ENCODE measurements at regions not wholly inside any gene's neighbourhood (a gene's known extent, or its start where the extent isn't known, plus 50 kb on each side); places are given as distances from the start of the nearest gene placed in this dataset.
"Not testable (repeated sequence)": the region's sequence is repeated elsewhere in the genome, so short reads cannot be mapped to it uniquely, and the experiment has no call there.

DNA sequence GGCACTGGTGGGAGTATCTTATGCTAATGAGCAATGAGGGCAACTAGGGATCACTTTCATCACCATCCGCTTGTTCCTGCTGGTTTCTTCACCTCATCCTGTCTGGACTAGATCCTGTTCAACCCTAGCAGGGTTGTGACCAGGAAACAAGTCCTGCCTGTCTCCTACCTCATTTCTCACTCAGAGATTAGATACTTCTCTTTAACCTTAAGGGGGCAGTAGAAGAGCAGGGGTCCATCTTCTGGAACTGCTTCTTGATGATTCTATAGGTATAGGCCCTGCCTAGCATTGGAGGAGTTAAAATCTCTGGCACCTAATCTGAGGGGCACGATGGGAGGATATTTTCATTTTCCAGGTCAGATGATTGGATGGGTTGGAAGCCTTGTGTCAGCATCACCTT lies 415.5 kb downstream of the TGIF2LX start:
- H2AFZ ChIP-seq (ENCODE audit: control insufficient read depth, low read length); H3K4me3 ChIP-seq (ENCODE audit: control insufficient read depth in 2 of 3, extremely low read depth in 1 of 3, insufficient read depth in 2 of 3, low read depth in 1 of 3, low read length in 3 of 3); H3K4me2 ChIP-seq (ENCODE audit: control insufficient read depth, extremely low read depth, insufficient read depth, low read depth, low read length); H3K36me3 ChIP-seq (ENCODE audit: control insufficient read depth in 2 of 2, extremely low read depth in 1 of 2, insufficient read depth in 2 of 2, low read length in 2 of 2); H3K27ac ChIP-seq (ENCODE audit: control insufficient read depth, insufficient read depth, low read length); H3K79me2 ChIP-seq (ENCODE audit: control insufficient read depth, insufficient read depth, low read length); H3K9me3 ChIP-seq (ENCODE audit: control insufficient read depth, low read depth, low read length); H3K9me1 ChIP-seq (ENCODE audit: control insufficient read depth, extremely low read depth, insufficient read depth, low read length); dilution Hi-C loops (cut with MboI; ENCODE audit: extremely low pct_ligation_motif_present, low sequenced_read_pairs); H3K9ac ChIP-seq (ENCODE audit: control insufficient read depth, extremely low read depth, insufficient read depth, low read length); H3K27me3 ChIP-seq (ENCODE audit: control insufficient read depth, extremely low read depth, insufficient read depth, low read length); H4K20me1 ChIP-seq (ENCODE audit: control insufficient read depth, extremely low read depth, insufficient read depth, low read length); H3K4me1 ChIP-seq (ENCODE audit: control insufficient read depth, extremely low read depth, insufficient read depth, low read length); FAIRE-seq; DNase-seq (ENCODE audit: low read depth, low spot score): not testable (repeated sequence)

GRCh38 chrX:90369632-90370031 lies 447.9 kb downstream of the TGIF2LX start:
- H3K4me1 ChIP-seq (ENCODE audit: control insufficient read depth, extremely low read depth, insufficient read depth, low read length); FAIRE-seq; DNase-seq (ENCODE audit: low read depth, low spot score); H3K9me1 ChIP-seq (ENCODE audit: control insufficient read depth, extremely low read depth, insufficient read depth, low read length); H3K27me3 ChIP-seq (ENCODE audit: control insufficient read depth, extremely low read depth, insufficient read depth, low read length); H3K27ac ChIP-seq (ENCODE audit: control insufficient read depth, insufficient read depth, low read length); H3K79me2 ChIP-seq (ENCODE audit: control insufficient read depth, insufficient read depth, low read length); dilution Hi-C loops (cut with MboI; ENCODE audit: extremely low pct_ligation_motif_present, low sequenced_read_pairs); H4K20me1 ChIP-seq (ENCODE audit: control insufficient read depth, extremely low read depth, insufficient read depth, low read length); H3K9me3 ChIP-seq (ENCODE audit: control insufficient read depth, low read depth, low read length); H3K4me2 ChIP-seq (ENCODE audit: control insufficient read depth, extremely low read depth, insufficient read depth, low read depth, low read length); H2AFZ ChIP-seq (ENCODE audit: control insufficient read depth, low read length); H3K36me3 ChIP-seq (ENCODE audit: control insufficient read depth in 2 of 2, extremely low read depth in 1 of 2, insufficient read depth in 2 of 2, low read length in 2 of 2); H3K9ac ChIP-seq (ENCODE audit: control insufficient read depth, extremely low read depth, insufficient read depth, low read length); H3K4me3 ChIP-seq (ENCODE audit: control insufficient read depth in 2 of 3, extremely low read depth in 1 of 3, insufficient read depth in 2 of 3, low read depth in 1 of 3, low read length in 3 of 3): not testable (repeated sequence)

DNA sequence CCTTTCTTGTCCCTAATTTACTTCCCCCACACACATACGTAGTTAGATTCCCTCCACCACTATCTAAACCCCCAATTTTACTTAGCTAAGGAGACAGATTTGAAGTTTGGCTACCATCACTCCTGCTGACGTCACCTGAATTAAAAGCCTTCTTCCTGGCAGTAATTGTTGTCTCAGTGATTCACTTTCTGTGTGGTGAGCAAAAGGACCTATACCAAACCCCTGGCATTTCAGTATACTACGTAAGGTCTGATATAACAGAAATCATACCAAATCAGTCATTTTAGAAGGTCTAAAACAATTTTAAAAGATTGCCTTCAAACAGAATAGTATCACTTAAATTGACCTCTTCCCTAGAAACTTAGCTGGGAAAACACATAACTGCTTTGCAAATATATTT lies 476.3 kb downstream of the TGIF2LX start:
- H3K4me1 ChIP-seq (ENCODE audit: control insufficient read depth, extremely low read depth, insufficient read depth, low read length); FAIRE-seq; H3K9me3 ChIP-seq (ENCODE audit: control insufficient read depth, low read depth, low read length); H2AFZ ChIP-seq (ENCODE audit: control insufficient read depth, low read length); H3K9me1 ChIP-seq (ENCODE audit: control insufficient read depth, extremely low read depth, insufficient read depth, low read length); H3K27me3 ChIP-seq (ENCODE audit: control insufficient read depth, extremely low read depth, insufficient read depth, low read length); DNase-seq (ENCODE audit: low read depth, low spot score); H3K36me3 ChIP-seq (ENCODE audit: control insufficient read depth in 2 of 2, extremely low read depth in 1 of 2, insufficient read depth in 2 of 2, low read length in 2 of 2); H3K79me2 ChIP-seq (ENCODE audit: control insufficient read depth, insufficient read depth, low read length); H3K4me3 ChIP-seq (ENCODE audit: control insufficient read depth in 2 of 3, extremely low read depth in 1 of 3, insufficient read depth in 2 of 3, low read depth in 1 of 3, low read length in 3 of 3); H4K20me1 ChIP-seq (ENCODE audit: control insufficient read depth, extremely low read depth, insufficient read depth, low read length); dilution Hi-C loops (cut with MboI; ENCODE audit: extremely low pct_ligation_motif_present, low sequenced_read_pairs); H3K27ac ChIP-seq (ENCODE audit: control insufficient read depth, insufficient read depth, low read length); H3K9ac ChIP-seq (ENCODE audit: control insufficient read depth, extremely low read depth, insufficient read depth, low read length); H3K4me2 ChIP-seq (ENCODE audit: control insufficient read depth, extremely low read depth, insufficient read depth, low read depth, low read length): not testable (repeated sequence)

DNA sequence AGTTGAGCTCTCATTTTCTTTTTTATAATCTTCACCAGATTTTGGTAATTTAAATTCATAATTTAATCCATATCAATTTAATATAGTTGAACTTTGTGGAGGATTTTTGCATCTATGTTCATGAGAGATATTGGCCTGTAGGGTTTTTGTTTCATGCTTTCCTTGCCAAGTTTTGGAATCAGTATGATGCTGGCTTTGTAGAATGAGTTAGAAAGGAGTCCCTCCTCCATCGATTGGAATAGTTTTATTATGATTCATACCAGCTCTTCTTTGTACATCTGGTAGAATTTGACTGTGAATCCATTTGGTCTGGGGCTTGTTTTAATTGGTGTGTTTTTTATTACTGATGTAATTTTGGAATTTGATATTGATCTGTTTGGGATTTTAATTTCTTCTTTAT lies 480.5 kb downstream of the TGIF2LX start:
- H2AFZ ChIP-seq (ENCODE audit: control insufficient read depth, low read length); H3K4me2 ChIP-seq (ENCODE audit: control insufficient read depth, extremely low read depth, insufficient read depth, low read depth, low read length); H3K9ac ChIP-seq (ENCODE audit: control insufficient read depth, extremely low read depth, insufficient read depth, low read length); dilution Hi-C loops (cut with MboI; ENCODE audit: extremely low pct_ligation_motif_present, low sequenced_read_pairs); H3K9me1 ChIP-seq (ENCODE audit: control insufficient read depth, extremely low read depth, insufficient read depth, low read length); H3K9me3 ChIP-seq (ENCODE audit: control insufficient read depth, low read depth, low read length); H3K27me3 ChIP-seq (ENCODE audit: control insufficient read depth, extremely low read depth, insufficient read depth, low read length); H3K36me3 ChIP-seq (ENCODE audit: control insufficient read depth in 2 of 2, extremely low read depth in 1 of 2, insufficient read depth in 2 of 2, low read length in 2 of 2); H4K20me1 ChIP-seq (ENCODE audit: control insufficient read depth, extremely low read depth, insufficient read depth, low read length); H3K4me1 ChIP-seq (ENCODE audit: control insufficient read depth, extremely low read depth, insufficient read depth, low read length); H3K27ac ChIP-seq (ENCODE audit: control insufficient read depth, insufficient read depth, low read length); H3K79me2 ChIP-seq (ENCODE audit: control insufficient read depth, insufficient read depth, low read length); DNase-seq (ENCODE audit: low read depth, low spot score); H3K4me3 ChIP-seq (ENCODE audit: control insufficient read depth in 2 of 3, extremely low read depth in 1 of 3, insufficient read depth in 2 of 3, low read depth in 1 of 3, low read length in 3 of 3): not testable (repeated sequence)
- peak; percentile 44 for FAIRE-seq

DNA sequence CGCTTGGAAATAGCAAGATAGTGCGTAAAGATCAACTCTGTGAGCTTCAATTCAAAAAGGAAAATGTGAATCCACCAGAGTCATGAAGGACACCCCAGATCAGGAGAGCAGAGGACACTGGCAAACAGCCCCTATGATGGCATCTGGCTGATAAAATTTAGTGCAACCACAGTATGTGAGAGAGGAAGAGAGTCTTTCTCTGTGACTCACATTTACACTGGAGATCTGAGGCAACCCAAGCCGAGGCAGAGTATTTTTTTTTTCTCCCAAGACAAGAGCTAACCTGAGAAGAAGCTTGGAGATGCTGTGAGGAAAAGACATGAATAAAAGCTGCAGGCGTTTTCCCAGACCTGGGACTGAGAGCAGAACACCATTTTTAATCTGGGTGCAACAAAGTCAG lies 482.2 kb downstream of the TGIF2LX start:
- FAIRE-seq; H3K4me3 ChIP-seq (ENCODE audit: control insufficient read depth in 2 of 3, extremely low read depth in 1 of 3, insufficient read depth in 2 of 3, low read depth in 1 of 3, low read length in 3 of 3); H2AFZ ChIP-seq (ENCODE audit: control insufficient read depth, low read length); H3K4me1 ChIP-seq (ENCODE audit: control insufficient read depth, extremely low read depth, insufficient read depth, low read length); H3K79me2 ChIP-seq (ENCODE audit: control insufficient read depth, insufficient read depth, low read length); H3K9me1 ChIP-seq (ENCODE audit: control insufficient read depth, extremely low read depth, insufficient read depth, low read length); H4K20me1 ChIP-seq (ENCODE audit: control insufficient read depth, extremely low read depth, insufficient read depth, low read length); H3K4me2 ChIP-seq (ENCODE audit: control insufficient read depth, extremely low read depth, insufficient read depth, low read depth, low read length); H3K9ac ChIP-seq (ENCODE audit: control insufficient read depth, extremely low read depth, insufficient read depth, low read length); dilution Hi-C loops (cut with MboI; ENCODE audit: extremely low pct_ligation_motif_present, low sequenced_read_pairs); H3K27ac ChIP-seq (ENCODE audit: control insufficient read depth, insufficient read depth, low read length); H3K27me3 ChIP-seq (ENCODE audit: control insufficient read depth, extremely low read depth, insufficient read depth, low read length); DNase-seq (ENCODE audit: low read depth, low spot score); H3K9me3 ChIP-seq (ENCODE audit: control insufficient read depth, low read depth, low read length); H3K36me3 ChIP-seq (ENCODE audit: control insufficient read depth in 2 of 2, extremely low read depth in 1 of 2, insufficient read depth in 2 of 2, low read length in 2 of 2): not testable (repeated sequence)
